ENCODE measurements at regions not wholly inside any gene's neighbourhood (a gene's known extent, or its start where the extent isn't known, plus 50 kb on each side); places are given as distances from the start of the nearest gene placed in this dataset.

GRCh38 chr5:145104106-145104505, 731.0 kb downstream of the PRELID2 start:
- Histone ChIP-seq H3K79me2 (ENCODE audit: control insufficient read depth, insufficient read depth, low read length, poor library complexity) (no peaks in the 10 kb centered on the region), H3K27ac (ENCODE audit: low read depth, low read length) (no peak overlapping the region), H2AFZ (ENCODE audit: insufficient read depth, low read length, poor library complexity) (no peak overlapping the region), H4K12ac (ENCODE audit: low read depth, low read length) (no peak overlapping the region), H2BK120ac (ENCODE audit: insufficient read depth, low read length, poor library complexity) (no peak overlapping the region), H3K36me3 (ENCODE audit: control insufficient read depth in 1 of 2, insufficient read depth in 2 of 2, low read length in 2 of 2) (no peaks in the 10 kb centered on the region), H3K14ac (ENCODE audit: low read length) (no peak overlapping the region), H3K4me3 (ENCODE audit: low read depth, low read length) (no peak overlapping the region), H2BK12ac (ENCODE audit: low read length) (no peak overlapping the region), H3K4me2 (ENCODE audit: low read length) (no peak overlapping the region), H3K9ac (ENCODE audit: low read length) (no peak overlapping the region), H2AK5ac (ENCODE audit: low read length) (no peak overlapping the region), H3K4ac (ENCODE audit: low read depth, low read length) (no peak overlapping the region), H3K18ac (ENCODE audit: low read length) (no peak overlapping the region), H4K8ac (ENCODE audit: low read depth, low read length) (no peak overlapping the region), H3K27me3 (ENCODE audit: insufficient read depth, low read length) (no peaks in the 10 kb centered on the region), H3K23ac (ENCODE audit: low read length) (no peak overlapping the region), H3K9me3 (ENCODE audit: insufficient read depth, low read depth, low read length) (no peaks in the 10 kb centered on the region), H3K4me1 (ENCODE audit: control insufficient read depth in 1 of 2, insufficient read depth in 2 of 2, low read length in 2 of 2) (no peaks in the 10 kb centered on the region), H4K91ac (ENCODE audit: low read depth, low read length) (no peak overlapping the region), H3K79me1 (ENCODE audit: low read length) (no peaks in the 10 kb centered on the region), H2BK5ac (ENCODE audit: low read depth, low read length, poor library complexity) (no peak overlapping the region)
- DNase-seq, result no peak

GRCh38 chr5:145101246-145101645, 733.9 kb downstream of the PRELID2 start:
- H4K8ac ChIP-seq (ENCODE audit: low read depth, low read length), result no peak overlapping the region
- H2BK120ac ChIP-seq (ENCODE audit: insufficient read depth, low read length, poor library complexity), result no peak overlapping the region
- H2AFZ ChIP-seq (ENCODE audit: insufficient read depth, low read length, poor library complexity), result no peak overlapping the region
- no CpG with 5 or more reads among the region's 3 CpGs for WGBS (ENCODE audit: extremely low coverage, insufficient coverage, insufficient read length)
- no peak overlapping the region for H3K14ac ChIP-seq (ENCODE audit: low read length)
- H3K9ac ChIP-seq (ENCODE audit: low read length), result no peak overlapping the region
- no peaks in the 10 kb centered on the region for H3K79me1 ChIP-seq (ENCODE audit: low read length)
- no peak overlapping the region for H3K27ac ChIP-seq (ENCODE audit: low read depth, low read length)
- H3K4me2 ChIP-seq (ENCODE audit: low read length), result no peak overlapping the region
- no peaks in the 10 kb centered on the region for H3K9me3 ChIP-seq (ENCODE audit: insufficient read depth, low read depth, low read length)
- H3K23ac ChIP-seq (ENCODE audit: low read length), result no peak overlapping the region
- no peaks in the 10 kb centered on the region for H3K27me3 ChIP-seq (ENCODE audit: insufficient read depth, low read length)
- no peak overlapping the region for H2BK12ac ChIP-seq (ENCODE audit: low read length)
- no peaks in the 10 kb centered on the region for H3K36me3 ChIP-seq (ENCODE audit: control insufficient read depth in 1 of 2, insufficient read depth in 2 of 2, low read length in 2 of 2)
- H3K4me3 ChIP-seq (ENCODE audit: low read depth, low read length), result no peak overlapping the region
- no peak overlapping the region for H4K91ac ChIP-seq (ENCODE audit: low read depth, low read length)
- no peak overlapping the region for H3K18ac ChIP-seq (ENCODE audit: low read length)
- H3K79me2 ChIP-seq (ENCODE audit: control insufficient read depth, insufficient read depth, low read length, poor library complexity), result no peaks in the 10 kb centered on the region
- no peak overlapping the region for H4K12ac ChIP-seq (ENCODE audit: low read depth, low read length)
- no peak overlapping the region for H2AK5ac ChIP-seq (ENCODE audit: low read length)
- no peak overlapping the region for H2BK5ac ChIP-seq (ENCODE audit: low read depth, low read length, poor library complexity)
- no peaks in the 10 kb centered on the region for H3K4me1 ChIP-seq (ENCODE audit: control insufficient read depth in 1 of 2, insufficient read depth in 2 of 2, low read length in 2 of 2)
- H3K4ac ChIP-seq (ENCODE audit: low read depth, low read length), result no peak overlapping the region
- DNase-seq, result peak in 1 of 2 donors; percentile 1

GRCh38 chr5:145090115-145090514, 745.0 kb downstream of the PRELID2 start:
- Histone ChIP-seq H4K91ac (ENCODE audit: low read depth, low read length) (no peak overlapping the region), H3K4ac (ENCODE audit: low read depth, low read length) (no peak overlapping the region), H3K14ac (ENCODE audit: low read length) (no peak overlapping the region), H3K4me3 (ENCODE audit: low read depth, low read length) (no peak overlapping the region), H3K4me1 (ENCODE audit: control insufficient read depth in 1 of 2, insufficient read depth in 2 of 2, low read length in 2 of 2) (no peaks in the 10 kb centered on the region), H3K79me1 (ENCODE audit: low read length) (no peaks in the 10 kb centered on the region), H3K27me3 (ENCODE audit: insufficient read depth, low read length) (no peaks in the 10 kb centered on the region), H2BK120ac (ENCODE audit: insufficient read depth, low read length, poor library complexity) (no peak overlapping the region), H3K27ac (ENCODE audit: low read depth, low read length) (no peak overlapping the region), H4K8ac (ENCODE audit: low read depth, low read length) (no peak overlapping the region), H3K36me3 (ENCODE audit: control insufficient read depth in 1 of 2, insufficient read depth in 2 of 2, low read length in 2 of 2) (no peaks in the 10 kb centered on the region), H3K79me2 (ENCODE audit: control insufficient read depth, insufficient read depth, low read length, poor library complexity) (no peaks in the 10 kb centered on the region), H3K23ac (ENCODE audit: low read length) (no peak overlapping the region), H3K9me3 (ENCODE audit: insufficient read depth, low read depth, low read length) (no peaks in the 10 kb centered on the region), H3K4me2 (ENCODE audit: low read length) (no peak overlapping the region), H2BK12ac (ENCODE audit: low read length) (no peak overlapping the region), H2AK5ac (ENCODE audit: low read length) (no peak overlapping the region), H2BK5ac (ENCODE audit: low read depth, low read length, poor library complexity) (no peak overlapping the region), H3K18ac (ENCODE audit: low read length) (no peak overlapping the region), H3K9ac (ENCODE audit: low read length) (no peak overlapping the region), H2AFZ (ENCODE audit: insufficient read depth, low read length, poor library complexity) (no peak overlapping the region), H4K12ac (ENCODE audit: low read depth, low read length) (no peak overlapping the region)
- no peak for DNase-seq
- no CpG with 5 or more reads among the region's 1 CpG for WGBS (ENCODE audit: extremely low coverage, insufficient coverage, insufficient read length)

- Histone ChIP-seq H3K4me1 (ENCODE audit: control insufficient read depth in 1 of 2, insufficient read depth in 2 of 2, low read length in 2 of 2) (no peaks in the 10 kb centered on the region), H3K4ac (ENCODE audit: low read depth, low read length) (no peak overlapping the region), H3K9me3 (ENCODE audit: insufficient read depth, low read depth, low read length) (no peaks in the 10 kb centered on the region), H3K27me3 (ENCODE audit: insufficient read depth, low read length) (no peaks in the 10 kb centered on the region), H3K4me2 (ENCODE audit: low read length) (no peak overlapping the region), H4K91ac (ENCODE audit: low read depth, low read length) (no peak overlapping the region), H4K8ac (ENCODE audit: low read depth, low read length) (no peak overlapping the region), H3K79me2 (ENCODE audit: control insufficient read depth, insufficient read depth, low read length, poor library complexity) (no peaks in the 10 kb centered on the region), H2AK5ac (ENCODE audit: low read length) (no peak overlapping the region), H2BK5ac (ENCODE audit: low read depth, low read length, poor library complexity) (no peak overlapping the region), H3K23ac (ENCODE audit: low read length) (no peak overlapping the region), H3K4me3 (ENCODE audit: low read depth, low read length) (no peak overlapping the region), H3K9ac (ENCODE audit: low read length) (no peak overlapping the region), H2BK12ac (ENCODE audit: low read length) (no peak overlapping the region), H2AFZ (ENCODE audit: insufficient read depth, low read length, poor library complexity) (no peak overlapping the region), H3K14ac (ENCODE audit: low read length) (no peak overlapping the region), H3K36me3 (ENCODE audit: control insufficient read depth in 1 of 2, insufficient read depth in 2 of 2, low read length in 2 of 2) (no peaks in the 10 kb centered on the region), H3K79me1 (ENCODE audit: low read length) (no peaks in the 10 kb centered on the region), H3K27ac (ENCODE audit: low read depth, low read length) (no peak overlapping the region), H4K12ac (ENCODE audit: low read depth, low read length) (no peak overlapping the region), H2BK120ac (ENCODE audit: insufficient read depth, low read length, poor library complexity) (no peak overlapping the region), H3K18ac (ENCODE audit: low read length) (no peak overlapping the region)
- WGBS (ENCODE audit: extremely low coverage, insufficient coverage, insufficient read length), result no CpG with 5 or more reads among the region's 2 CpGs
- DNase-seq, result no peak
Measured at GRCh38 chr5:145084834-145085233, 750.3 kb downstream of the PRELID2 start.

All from trophoblast cell (in vitro differentiated cells and primary cell).